ENCODE measurements at regions not wholly inside any gene's neighbourhood (a gene's known extent, or its start where the extent isn't known, plus 50 kb on each side); places are given as distances from the start of the nearest gene placed in this dataset.
A peak's percentile ranks its signal among the peaks of the same experiment; 100 is the strongest.

- no peak for DNase-seq
Observed at GRCh38 chr21:24294171-24294570, 1313.1 kb downstream of the MRPL39 start.

GRCh38 chr21:24290151-24290833, 1317.0 kb downstream of the MRPL39 start:
- DNase-seq = peak; percentile 53

- DNase-seq = peak; percentile 74
Observed at GRCh38 chr21:24289539-24289938, 1317.7 kb downstream of the MRPL39 start.

GRCh38 chr21:24280596-24280995, 1326.7 kb downstream of the MRPL39 start:
- DNase-seq = no peak

- DNase-seq = no peak
Observed at GRCh38 chr21:24278711-24279110, 1328.6 kb downstream of the MRPL39 start.

GRCh38 chr21:24276204-24276603, 1331.1 kb downstream of the MRPL39 start:
- DNase-seq = peak; percentile 58

- DNase-seq = no peak
Observed at GRCh38 chr21:24275616-24276015, 1331.7 kb downstream of the MRPL39 start.

- no peak for DNase-seq
Observed at GRCh38 chr21:24272521-24272938, 1334.8 kb downstream of the MRPL39 start.

GRCh38 chr21:24265987-24266386, 1341.3 kb downstream of the MRPL39 start:
- no peak for DNase-seq

- DNase-seq = no peak
Observed at GRCh38 chr21:24260751-24261150, 1346.5 kb downstream of the MRPL39 start.

- DNase-seq = no peak
Observed at GRCh38 chr21:24259241-24259640, 1348.0 kb downstream of the MRPL39 start.

- DNase-seq = no peak
Observed at GRCh38 chr21:24255591-24255990, 1351.7 kb downstream of the MRPL39 start.

- no peak for DNase-seq
Observed at GRCh38 chr21:24225431-24225830, 1381.8 kb downstream of the MRPL39 start.

- DNase-seq = peak; percentile 51
Observed at GRCh38 chr21:24224422-24224821, 1382.9 kb downstream of the MRPL39 start.

- DNase-seq = no peak
Observed at GRCh38 chr21:24223624-24224023, 1383.7 kb downstream of the MRPL39 start.

- DNase-seq = no peak
Observed at GRCh38 chr21:24222676-24223075, 1384.6 kb downstream of the MRPL39 start.

GRCh38 chr21:24220446-24220845, 1386.8 kb downstream of the MRPL39 start:
- no peak for DNase-seq

- no peak for DNase-seq
Observed at GRCh38 chr21:24217151-24217550, 1390.1 kb downstream of the MRPL39 start.

GRCh38 chr21:24210130-24210529, 1397.2 kb downstream of the MRPL39 start:
- no peak for DNase-seq

GRCh38 chr21:24208562-24209260, 1398.6 kb downstream of the MRPL39 start:
- no peak for DNase-seq

GRCh38 chr21:24205319-24205718, 1402.0 kb downstream of the MRPL39 start:
- no peak for DNase-seq

- DNase-seq = no peak
Observed at GRCh38 chr21:24204641-24205040, 1402.6 kb downstream of the MRPL39 start.

- no peak for DNase-seq
Observed at GRCh38 chr21:24200052-24200451, 1407.2 kb downstream of the MRPL39 start.

GRCh38 chr21:24197923-24198322, 1409.4 kb downstream of the MRPL39 start:
- DNase-seq = no peak
